Kidney (tissue), 13 donors: ENCODE measurements at regions not wholly inside any gene's neighbourhood (a gene's known extent, or its start where the extent isn't known, plus 50 kb on each side); places are given as distances from the start of the nearest gene placed in this dataset.

Source experiments
- DNase-seq, 5 donors: peaks; one replicate each; pipeline ENCODE4 v3.0.0-alpha.2; 2013 to 2020
- FAIRE-seq: peaks from 2 replicates; lab custom pipeline; 2012; peaks lifted over from hg19 to GRCh38; lab: Jason Lieb, UNC
- H3K27ac ChIP-seq, 2 donors: one replicate each; pipeline ENCODE4 v1.7.0; 2013; ENCODE audit warnings: low read depth in 2 of 2, low read length in 2 of 2, inconsistent platforms in 1 of 2
- H3K27me3 ChIP-seq: one replicate; pipeline ENCODE4 v1.7.1; 2013; ENCODE audit warnings: low read length, inconsistent platforms; ENCODE audit not compliant: control insufficient read depth, insufficient read depth
- H3K36me3 ChIP-seq, 3 donors: one replicate each; pipeline versions ENCODE4 v1.7.0 to v1.7.1; 2013; ENCODE audit warnings: low read length in 3 of 3, control low read depth in 1 of 3, inconsistent platforms in 1 of 3; ENCODE audit not compliant: insufficient read depth in 3 of 3, control insufficient read depth in 2 of 3
- H3K4me1 ChIP-seq, 3 donors: one replicate each; pipeline versions ENCODE4 v1.7.0 to v1.7.1; 2013; ENCODE audit warnings: low read length in 3 of 3, inconsistent platforms in 1 of 3, low read depth in 1 of 3; ENCODE audit not compliant: control insufficient read depth in 2 of 3, insufficient read depth in 2 of 3
- H3K4me3 ChIP-seq, 3 donors: one replicate each; pipeline versions ENCODE4 v1.7.0 to v1.8.1; 2013; ENCODE audit warnings: low read length in 3 of 3, control low read depth in 1 of 3, inconsistent platforms in 1 of 3
- H3K9ac ChIP-seq, 3 donors: one replicate each; pipeline versions ENCODE4 v1.7.0 to v1.7.1; 2013; ENCODE audit warnings: low read length in 3 of 3, control low read depth in 1 of 3, inconsistent platforms in 1 of 3
- H3K9me3 ChIP-seq, 3 donors: one replicate each; pipeline versions ENCODE4 v1.7.0 to v1.7.1; 2013; ENCODE audit warnings: low read length in 3 of 3, control low read depth in 1 of 3, inconsistent platforms in 1 of 3; ENCODE audit not compliant: control insufficient read depth in 2 of 3, insufficient read depth in 1 of 3
- intact Hi-C: fragments of 100-400 bp; cut with DNase I; formaldehyde crosslinking; loops from one replicate; pipeline ENCODE4 v1.11.1; 2022
- TF ChIP-seq, protein P1 (sequence below): IDR thresholded peaks from 3 replicates; pipeline ENCODE4 v1.5.1; 2012; ENCODE audit warnings: mild to moderate bottlenecking, moderate library complexity, borderline replicate concordance; ENCODE audit not compliant: insufficient read depth; ENCODE audit errors: extremely low read depth
- donor health status: control.
- donor health status: control.
- donor health status: control.
- donor health status: control.
- donor health status: control.
- donor health status: DM: yes; HTN: yes; CAD: no.
- donor health status: Normal renal cell carcinoma (clear cell type).

GRCh38 chr13:69108486-69108885 is 999.1 kb upstream of the ATXN8OS start:
- Histone ChIP-seq H3K9me3 (peaks cover 0 to 2% (median 0%) of the 10 kb centered on the region in 3 donors), H3K36me3 (no peaks in the 10 kb centered on the region), H3K27me3 (no peaks in the 10 kb centered on the region), H3K27ac (no peak overlapping the region), H3K9ac (no peak overlapping the region), H3K4me1 (no peaks in the 10 kb centered on the region), H3K4me3 (no peak overlapping the region)
- FAIRE-seq (no peak), DNase-seq (no peak)
- TF ChIP-seq, protein P1, sequence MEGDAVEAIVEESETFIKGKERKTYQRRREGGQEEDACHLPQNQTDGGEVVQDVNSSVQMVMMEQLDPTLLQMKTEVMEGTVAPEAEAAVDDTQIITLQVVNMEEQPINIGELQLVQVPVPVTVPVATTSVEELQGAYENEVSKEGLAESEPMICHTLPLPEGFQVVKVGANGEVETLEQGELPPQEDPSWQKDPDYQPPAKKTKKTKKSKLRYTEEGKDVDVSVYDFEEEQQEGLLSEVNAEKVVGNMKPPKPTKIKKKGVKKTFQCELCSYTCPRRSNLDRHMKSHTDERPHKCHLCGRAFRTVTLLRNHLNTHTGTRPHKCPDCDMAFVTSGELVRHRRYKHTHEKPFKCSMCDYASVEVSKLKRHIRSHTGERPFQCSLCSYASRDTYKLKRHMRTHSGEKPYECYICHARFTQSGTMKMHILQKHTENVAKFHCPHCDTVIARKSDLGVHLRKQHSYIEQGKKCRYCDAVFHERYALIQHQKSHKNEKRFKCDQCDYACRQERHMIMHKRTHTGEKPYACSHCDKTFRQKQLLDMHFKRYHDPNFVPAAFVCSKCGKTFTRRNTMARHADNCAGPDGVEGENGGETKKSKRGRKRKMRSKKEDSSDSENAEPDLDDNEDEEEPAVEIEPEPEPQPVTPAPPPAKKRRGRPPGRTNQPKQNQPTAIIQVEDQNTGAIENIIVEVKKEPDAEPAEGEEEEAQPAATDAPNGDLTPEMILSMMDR: no peak
- intact Hi-C loops: no loop called here

- Histone ChIP-seq H3K9ac (no peak overlapping the region), H3K36me3 (no peaks in the 10 kb centered on the region), H3K4me3 (no peak overlapping the region), H3K27me3 (no peaks in the 10 kb centered on the region), H3K9me3 (peaks cover 0 to 2% (median 0%) of the 10 kb centered on the region in 3 donors), H3K4me1 (no peaks in the 10 kb centered on the region), H3K27ac (no peak overlapping the region)
- intact Hi-C loops: no loop called here
- DNase-seq: no peak
- no peak for FAIRE-seq
- TF ChIP-seq, protein P1: no peak
Measured at GRCh38 chr13:69107436-69107835, 1000.2 kb upstream of the ATXN8OS start.

GRCh38 chr13:69101841-69102240 is 1005.8 kb upstream of the ATXN8OS start:
- no peak for FAIRE-seq
- H3K9ac ChIP-seq: no peak overlapping the region

More at GRCh38 chr13:69101841-69102240, 1005.8 kb upstream of the ATXN8OS start:
- TF ChIP-seq, protein P1: no peak
- no peaks in the 10 kb centered on the region for H3K4me1 ChIP-seq
- no peak for DNase-seq
- no peaks in the 10 kb centered on the region for H3K27me3 ChIP-seq
- H3K36me3 ChIP-seq: no peaks in the 10 kb centered on the region
- intact Hi-C loops: no loop called here
- no peak overlapping the region for H3K4me3 ChIP-seq
- H3K27ac ChIP-seq: no peak overlapping the region
- no peaks in the 10 kb centered on the region for H3K9me3 ChIP-seq
